Upper lobe of left lung (tissue), 6 donors: ENCODE measurements at regions not wholly inside any gene's neighbourhood (a gene's known extent, or its start where the extent isn't known, plus 50 kb on each side); places are given as distances from the start of the nearest gene placed in this dataset.

Experiments used
- ATAC-seq, 2 donors: fragments of 200-7000 bp; cut with Tn5 transposase; one replicate each; pipeline ENCODE4 v1.9.1; 2022; ENCODE audit warnings: mild to moderate bottlenecking in 2 of 2, moderate library complexity in 2 of 2; ENCODE audit not compliant: low FRiP score in 2 of 2
- DNase-seq, 2 donors: peaks; one replicate each; pipeline ENCODE4 v3.0.0-alpha.2; 2019 to 2020
- H3K27ac ChIP-seq, 4 donors: fragments of 200-600 bp; sonication (generic); one replicate each; pipeline ENCODE4 v1.5.1; 2016 to 2019
- H3K27me3 ChIP-seq, 4 donors: fragments of 200-600 bp; sonication (generic); one replicate each; pipeline ENCODE4 v1.5.1; 2017 to 2019
- H3K36me3 ChIP-seq, 4 donors: fragments of 200-600 bp; sonication (generic); one replicate each; pipeline ENCODE4 v1.5.1; 2016 to 2019
- H3K4me1 ChIP-seq, 4 donors: fragments of 200-600 bp; sonication (generic); one replicate each; pipeline ENCODE4 v1.5.1; 2018 to 2019
- H3K4me3 ChIP-seq, 4 donors: fragments of 200-600 bp; sonication (generic); one replicate each; pipeline ENCODE4 v1.5.1; 2017 to 2019; ENCODE audit warnings: mild to moderate bottlenecking in 2 of 4, moderate library complexity in 1 of 4
- H3K9me3 ChIP-seq, 4 donors: fragments of 200-600 bp; sonication (generic); one replicate each; pipeline ENCODE4 v1.5.1; 2018 to 2019
- CTCF ChIP-seq, 6 experiments: fragments of 450-650 bp in 4 of 6; fragments of 200-600 bp in 2 of 6; sonication (generic) in 2 of 6; IDR thresholded peaks; one replicate each; pipeline ENCODE4 v1.5.1; 2016 to 2019; ENCODE audit warnings: antibody characterized with exemption in 6 of 6
- EP300 ChIP-seq, 4 donors: sonication (generic); formaldehyde crosslinking; IDR thresholded peaks; one replicate each; pipeline ENCODE4 v1.5.1; 2017; ENCODE audit warnings: antibody characterized with exemption in 4 of 4, control low read depth in 2 of 4
- POLR2A ChIP-seq, 4 donors: fragments of 450-650 bp; IDR thresholded peaks; one replicate each; pipeline ENCODE4 v1.5.1; 2016 to 2017; ENCODE audit warnings: antibody characterized with exemption in 4 of 4, mild to moderate bottlenecking in 2 of 4
- POLR2AphosphoS5 ChIP-seq, 2 donors: sonication (generic); formaldehyde crosslinking; IDR thresholded peaks; one replicate each; pipeline ENCODE4 v1.5.1; 2017; ENCODE audit warnings: antibody characterized with exemption in 2 of 2
- WGBS, 2 donors: methylation state at CpG; one replicate each; pipeline ENCODE4 v1.1.5; 2017 to 2018; 5-methylcytosine and 5-hydroxymethylcytosine counted together
- donor health status: DM: no; HTN: no; CAD: no; lungs with moderate emphysema.
- donor health status: DM: no; HTN: yes; CAD: no; lungs with severe emphysema.

- ATAC-seq, result no peak
- Histone ChIP-seq H3K36me3 (no peaks in the 10 kb centered on the region), H3K9me3 (no peaks in the 10 kb centered on the region), H3K27me3 (no peaks in the 10 kb centered on the region), H3K4me1 (no peaks in the 10 kb centered on the region), H3K4me3 (no peak overlapping the region), H3K27ac (no peak overlapping the region)
- no peak for TF ChIP-seq POLR2A (IDR thresholded peaks at IDR 0.05)
- TF ChIP-seq POLR2AphosphoS5 (IDR thresholded peaks at IDR 0.05), result no peak
- TF ChIP-seq EP300 (IDR thresholded peaks at IDR 0.05), result no peak
- TF ChIP-seq CTCF (IDR thresholded peaks at IDR 0.05), result no peak
- no peak for DNase-seq
- WGBS, 2 donors, result 47 to 66% methylated on average over 4 of the region's 4 CpGs
These were observed 861.9 kb upstream of the ARPP21 start for GRCh38 chr3:34777386-34777785.

- ATAC-seq (no peak), DNase-seq (no peak)
- no peak overlapping the region for H3K27ac ChIP-seq
- H3K27me3 ChIP-seq, result no peaks in the 10 kb centered on the region
- peaks cover 0 to 11% (median 0%) of the 10 kb centered on the region in 4 donors for H3K4me1 ChIP-seq
- TF ChIP-seq CTCF (IDR thresholded peaks at IDR 0.05) (no peak), EP300 (IDR thresholded peaks at IDR 0.05) (no peak), POLR2A (IDR thresholded peaks at IDR 0.05) (no peak), POLR2AphosphoS5 (IDR thresholded peaks at IDR 0.05) (no peak)
- H3K9me3 ChIP-seq, result no peaks in the 10 kb centered on the region
- WGBS, 2 donors, result 81 to 93% methylated on average over 1 of the region's 1 CpG
- H3K4me3 ChIP-seq, result no peak overlapping the region
- H3K36me3 ChIP-seq, result no peaks in the 10 kb centered on the region
These were observed 860.2 kb upstream of the ARPP21 start for GRCh38 chr3:34779092-34779491.

GRCh38 chr3:34780294-34780693, 859.0 kb upstream of the ARPP21 start:
- no peaks in the 10 kb centered on the region for H3K9me3 ChIP-seq
- ATAC-seq, result no peak
- H3K4me3 ChIP-seq, result no peak overlapping the region
- H3K27ac ChIP-seq, result no peak overlapping the region
- H3K27me3 ChIP-seq, result no peaks in the 10 kb centered on the region
- H3K36me3 ChIP-seq, result no peaks in the 10 kb centered on the region
- WGBS, 2 donors, result 59 to 67% methylated on average over 5 of the region's 5 CpGs
- no peak for DNase-seq
- peaks cover 0 to 11% (median 0%) of the 10 kb centered on the region in 4 donors for H3K4me1 ChIP-seq
- TF ChIP-seq CTCF (IDR thresholded peaks at IDR 0.05) (no peak), POLR2A (IDR thresholded peaks at IDR 0.05) (no peak)

- peaks cover 0 to 11% (median 0%) of the 10 kb centered on the region in 4 donors for H3K4me1 ChIP-seq
- no peak overlapping the region for H3K27ac ChIP-seq
- TF ChIP-seq POLR2A (IDR thresholded peaks at IDR 0.05) (no peak), EP300 (IDR thresholded peaks at IDR 0.05) (no peak), POLR2AphosphoS5 (IDR thresholded peaks at IDR 0.05) (no peak), CTCF (IDR thresholded peaks at IDR 0.05) (no peak)
- WGBS, 2 donors, result 56 to 72% methylated on average over 4 of the region's 4 CpGs
- no peak for DNase-seq
- ATAC-seq, result no peak
- H3K27me3 ChIP-seq, result no peaks in the 10 kb centered on the region
- no peaks in the 10 kb centered on the region for H3K36me3 ChIP-seq
- H3K9me3 ChIP-seq, result no peaks in the 10 kb centered on the region
- H3K4me3 ChIP-seq, result no peak overlapping the region
These were observed 858.4 kb upstream of the ARPP21 start for GRCh38 chr3:34780973-34781372.

GRCh38 chr3:34782871-34783270, 856.5 kb upstream of the ARPP21 start:
- Histone ChIP-seq H3K4me1 (peaks cover 0 to 11% (median 0%) of the 10 kb centered on the region in 4 donors), H3K27me3 (no peaks in the 10 kb centered on the region), H3K4me3 (no peak overlapping the region), H3K27ac (no peak overlapping the region), H3K9me3 (no peaks in the 10 kb centered on the region), H3K36me3 (no peaks in the 10 kb centered on the region)
- DNase-seq (no peak), ATAC-seq (no peak)
- no peak for TF ChIP-seq EP300 (IDR thresholded peaks at IDR 0.05)
- no peak for TF ChIP-seq CTCF (IDR thresholded peaks at IDR 0.05)
- TF ChIP-seq POLR2AphosphoS5 (IDR thresholded peaks at IDR 0.05), result no peak
- no peak for TF ChIP-seq POLR2A (IDR thresholded peaks at IDR 0.05)
- WGBS, 2 donors, result 57 to 62% methylated on average over 2 of the region's 2 CpGs
